Transverse colon (tissue), 4 donors: ENCODE measurements at regions not wholly inside any gene's neighbourhood (a gene's known extent, or its start where the extent isn't known, plus 50 kb on each side); places are given as distances from the start of the nearest gene placed in this dataset.

Experiments used
- DNase-seq: peaks from one replicate; pipeline ENCODE4 v3.0.0-alpha.2; 2019
- H3K27ac ChIP-seq, 4 donors: fragments of 200-600 bp; sonication (generic); 2 replicates each; pipeline ENCODE4 v1.5.1; 2016 to 2018; ENCODE audit warnings: inconsistent platforms in 4 of 4
- H3K27me3 ChIP-seq: fragments of 200-600 bp; sonication (generic); 2 replicates; pipeline ENCODE4 v1.5.1; 2017; ENCODE audit warnings: inconsistent platforms
- H3K36me3 ChIP-seq, 4 donors: fragments of 200-600 bp; sonication (generic); 2 replicates each; pipeline ENCODE4 v1.5.1; 2017 to 2019; ENCODE audit warnings: inconsistent platforms in 4 of 4
- H3K4me1 ChIP-seq, 4 donors: fragments of 200-600 bp; sonication (generic); 2 replicates each; pipeline ENCODE4 v1.5.1; 2017 to 2020; ENCODE audit warnings: inconsistent platforms in 4 of 4
- H3K4me3 ChIP-seq, 4 donors: fragments of 200-600 bp; sonication (generic); 1 replicate in 1 of 4; 2 replicates in 3 of 4; pipeline versions ENCODE4 v1.5.1 to v1.6.1; 2017 to 2019; ENCODE audit warnings: inconsistent platforms in 4 of 4
- H3K9me3 ChIP-seq, 2 donors: fragments of 200-600 bp; sonication (generic); 2 replicates each; pipeline ENCODE4 v1.5.1; 2017 to 2019; ENCODE audit warnings: inconsistent platforms in 2 of 2
- CTCF ChIP-seq, 5 experiments: fragments of 200-600 bp in 3 of 5; fragments of 450-650 bp in 2 of 5; sonication (generic) in 3 of 5; IDR thresholded peaks; 1 replicate in 2 of 5; 2 replicates in 3 of 5; pipeline ENCODE4 v1.5.1; 2016 to 2017; ENCODE audit warnings: antibody characterized with exemption in 5 of 5, inconsistent platforms in 3 of 5, mild to moderate bottlenecking in 2 of 5, moderate library complexity in 1 of 5
- EP300 ChIP-seq: sonication (generic); formaldehyde crosslinking; IDR thresholded peaks from one replicate; pipeline ENCODE4 v1.6.1; 2017; ENCODE audit warnings: antibody characterized with exemption, low read depth
- POLR2A ChIP-seq: fragments of 450-650 bp; IDR thresholded peaks from one replicate; pipeline ENCODE4 v1.6.1; 2016; ENCODE audit warnings: antibody characterized with exemption, mild to moderate bottlenecking, moderate library complexity
- POLR2AphosphoS5 ChIP-seq, 3 donors: sonication (generic); formaldehyde crosslinking; IDR thresholded peaks; one replicate each; pipeline ENCODE4 v1.6.1; 2016; ENCODE audit warnings: antibody characterized with exemption in 3 of 3
- WGBS, 2 donors: methylation state at CpG; one replicate each; pipeline ENCODE4 v1.1.5; 2018; ENCODE audit warnings: low coverage in 1 of 2; 5-methylcytosine and 5-hydroxymethylcytosine counted together
- in situ Hi-C, 4 donors: fragments of 200-750 bp; cut with MboI; loops; one replicate each; pipeline versions ENCODE4 v1.15.0 to v1.15.1; 2017; ENCODE audit warnings: low sequenced_read_pairs in 3 of 4, low pct_ligation_motif_present in 1 of 4, low pct_unique_long_range_greater_than_20kb in 1 of 4
- intact Hi-C: fragments of 100-400 bp; cut with DNase I; formaldehyde crosslinking; loops from one replicate; pipeline ENCODE4 v1.15.1; 2023; ENCODE audit warnings: low total_unique reads

GRCh38 chr4:157459785-157460184 lies 239.3 kb downstream of the GRIA2 start:
- Histone ChIP-seq H3K9me3 (no peaks in the 10 kb centered on the region), H3K4me1 (no peaks in the 10 kb centered on the region), H3K36me3 (no peaks in the 10 kb centered on the region), H3K4me3 (no peak overlapping the region), H3K27me3 (no peaks in the 10 kb centered on the region), H3K27ac (no peak overlapping the region)
- intact Hi-C loops (no loop called here), in situ Hi-C loops (no loop called here)
- WGBS, 2 donors: 19 to 46% methylated on average over 3 of the region's 3 CpGs
- no peak for DNase-seq
- TF ChIP-seq EP300 (no peak), POLR2A (no peak), POLR2AphosphoS5 (IDR thresholded peaks at IDR 0.05) (no peak), CTCF (IDR thresholded peaks at IDR 0.05) (no peak)

- no peak overlapping the region for H3K27ac ChIP-seq
- no peaks in the 10 kb centered on the region for H3K27me3 ChIP-seq
- 64 to 66% methylated on average over 3 of the region's 3 CpGs for WGBS, 2 donors
- no peaks in the 10 kb centered on the region for H3K36me3 ChIP-seq
- H3K4me3 ChIP-seq: no peak overlapping the region
- H3K9me3 ChIP-seq: no peaks in the 10 kb centered on the region
- DNase-seq: no peak
- TF ChIP-seq CTCF (IDR thresholded peaks at IDR 0.05): no peak
- TF ChIP-seq POLR2A: no peak
- no peak for TF ChIP-seq EP300
- no peak for TF ChIP-seq POLR2AphosphoS5 (IDR thresholded peaks at IDR 0.05)
- no peaks in the 10 kb centered on the region for H3K4me1 ChIP-seq
- intact Hi-C loops (no loop called here), in situ Hi-C loops (no loop called here)
Measured at GRCh38 chr4:157447195-157447594, 226.7 kb downstream of the GRIA2 start.

- in situ Hi-C loops: no loop called here
- no peaks in the 10 kb centered on the region for H3K27me3 ChIP-seq
- intact Hi-C loops: no loop called here
- no peaks in the 10 kb centered on the region for H3K36me3 ChIP-seq
- no peak for TF ChIP-seq EP300
- TF ChIP-seq CTCF (IDR thresholded peaks at IDR 0.05): no peak
- no peak for TF ChIP-seq POLR2A
- no peak for TF ChIP-seq POLR2AphosphoS5 (IDR thresholded peaks at IDR 0.05)
- DNase-seq: no peak
- no peak overlapping the region for H3K27ac ChIP-seq
- H3K4me3 ChIP-seq: no peak overlapping the region
- H3K4me1 ChIP-seq: no peaks in the 10 kb centered on the region
- H3K9me3 ChIP-seq: no peaks in the 10 kb centered on the region
- 96% methylated on average over 9 of the region's 9 CpGs; no CpG with 5 or more reads in 1 of the 2 donors for WGBS, 2 donors
Measured at GRCh38 chr4:157444014-157444413, 223.5 kb downstream of the GRIA2 start.

- H3K4me3 ChIP-seq: no peak overlapping the region
- no peaks in the 10 kb centered on the region for H3K36me3 ChIP-seq
- TF ChIP-seq POLR2AphosphoS5 (IDR thresholded peaks at IDR 0.05) (no peak), EP300 (no peak), POLR2A (no peak), CTCF (IDR thresholded peaks at IDR 0.05) (no peak)
- H3K27ac ChIP-seq: no peak overlapping the region
- no peaks in the 10 kb centered on the region for H3K4me1 ChIP-seq
- no peaks in the 10 kb centered on the region for H3K27me3 ChIP-seq
- 89% methylated on average over 5 of the region's 5 CpGs; no CpG with 5 or more reads in 1 of the 2 donors for WGBS, 2 donors
- intact Hi-C loops (no loop called here), in situ Hi-C loops (no loop called here)
- no peaks in the 10 kb centered on the region for H3K9me3 ChIP-seq
- no peak for DNase-seq
Measured at GRCh38 chr4:157443537-157443936, 223.0 kb downstream of the GRIA2 start.
